RWPE2 (cell line): ENCODE measurements at regions not wholly inside any gene's neighbourhood (a gene's known extent, or its start where the extent isn't known, plus 50 kb on each side); places are given as distances from the start of the nearest gene placed in this dataset.

Experiments used
- ATAC-seq: fragments of 200-7000 bp; cut with Tn5 transposase; 3 replicates; pipeline ENCODE4 v1.9.1; 2021; ENCODE audit warnings: low read depth
- DNase-seq: peaks from one replicate; pipeline ENCODE4 v3.0.0-alpha.2; 2020; ENCODE audit warnings: low spot score
- H3K27ac ChIP-seq: fragments of 450-650 bp; 2 replicates; pipeline ENCODE4 v1.5.1; 2017; ENCODE audit warnings: mild to moderate bottlenecking; ENCODE audit not compliant: poor library complexity, severe bottlenecking
- H3K27me3 ChIP-seq: fragments of 250-450 bp; sonication (Bioruptor Pico); 2 replicates; pipeline ENCODE4 v1.5.1; 2021; ENCODE audit warnings: mild to moderate bottlenecking, moderate library complexity; ENCODE audit not compliant: insufficient read depth, poor library complexity, severe bottlenecking
- H3K36me3 ChIP-seq: fragments of 250-450 bp; sonication (Bioruptor Pico); 2 replicates; pipeline ENCODE4 v1.5.1; 2020; ENCODE audit warnings: low read depth, mild to moderate bottlenecking, moderate library complexity
- H3K4me1 ChIP-seq: fragments of 250-450 bp; sonication (Bioruptor Pico); 2 replicates; pipeline ENCODE4 v1.5.1; 2021; ENCODE audit warnings: mild to moderate bottlenecking, moderate library complexity; ENCODE audit not compliant: insufficient read depth, poor library complexity, severe bottlenecking
- H3K4me3 ChIP-seq: fragments of 250-450 bp; sonication (Bioruptor Pico); 2 replicates; pipeline ENCODE4 v1.5.1; 2021; ENCODE audit warnings: mild to moderate bottlenecking, moderate library complexity; ENCODE audit not compliant: severe bottlenecking
- H3K9me3 ChIP-seq: fragments of 250-450 bp; sonication (Bioruptor Pico); 2 replicates; pipeline ENCODE4 v1.5.1; 2021; ENCODE audit warnings: mild to moderate bottlenecking, moderate library complexity; ENCODE audit not compliant: severe bottlenecking
- TF ChIP-seq, protein P1 (sequence below): fragments of 450-650 bp; IDR thresholded peaks from one replicate; pipeline ENCODE4 v1.5.1; 2017; ENCODE audit warnings: mild to moderate bottlenecking, moderate library complexity; ENCODE audit not compliant: poor library complexity, severe bottlenecking

DNA sequence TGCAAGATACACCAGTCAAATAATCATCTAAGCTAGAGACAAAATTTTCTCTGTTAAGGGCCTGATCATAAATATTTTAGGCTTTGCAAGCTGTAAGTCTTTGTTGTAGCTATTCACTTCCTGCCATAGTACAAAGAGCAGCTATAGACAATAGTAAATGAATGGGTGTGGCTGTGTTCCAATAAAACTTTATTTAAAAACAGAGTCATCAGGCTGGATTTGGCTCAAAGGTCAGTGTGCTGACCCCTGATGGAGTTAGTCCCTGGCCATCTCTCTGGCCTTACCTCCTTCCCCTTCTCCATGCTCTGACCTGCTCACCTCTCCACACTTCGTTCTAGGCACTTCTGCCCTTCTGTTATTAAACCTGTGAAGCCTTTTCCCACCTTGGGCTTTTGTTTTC lies 86.0 kb downstream of the DRD1 start:
- Histone ChIP-seq H3K9me3 (no peaks in the 10 kb centered on the region), H3K4me1 (no peaks in the 10 kb centered on the region), H3K27ac (no peak overlapping the region), H3K4me3 (no peak overlapping the region), H3K27me3 (no peaks in the 10 kb centered on the region), H3K36me3 (no peaks in the 10 kb centered on the region)
- DNase-seq (no peak), ATAC-seq (no peak)
- TF ChIP-seq, protein P1, sequence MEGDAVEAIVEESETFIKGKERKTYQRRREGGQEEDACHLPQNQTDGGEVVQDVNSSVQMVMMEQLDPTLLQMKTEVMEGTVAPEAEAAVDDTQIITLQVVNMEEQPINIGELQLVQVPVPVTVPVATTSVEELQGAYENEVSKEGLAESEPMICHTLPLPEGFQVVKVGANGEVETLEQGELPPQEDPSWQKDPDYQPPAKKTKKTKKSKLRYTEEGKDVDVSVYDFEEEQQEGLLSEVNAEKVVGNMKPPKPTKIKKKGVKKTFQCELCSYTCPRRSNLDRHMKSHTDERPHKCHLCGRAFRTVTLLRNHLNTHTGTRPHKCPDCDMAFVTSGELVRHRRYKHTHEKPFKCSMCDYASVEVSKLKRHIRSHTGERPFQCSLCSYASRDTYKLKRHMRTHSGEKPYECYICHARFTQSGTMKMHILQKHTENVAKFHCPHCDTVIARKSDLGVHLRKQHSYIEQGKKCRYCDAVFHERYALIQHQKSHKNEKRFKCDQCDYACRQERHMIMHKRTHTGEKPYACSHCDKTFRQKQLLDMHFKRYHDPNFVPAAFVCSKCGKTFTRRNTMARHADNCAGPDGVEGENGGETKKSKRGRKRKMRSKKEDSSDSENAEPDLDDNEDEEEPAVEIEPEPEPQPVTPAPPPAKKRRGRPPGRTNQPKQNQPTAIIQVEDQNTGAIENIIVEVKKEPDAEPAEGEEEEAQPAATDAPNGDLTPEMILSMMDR: no peak

DNA sequence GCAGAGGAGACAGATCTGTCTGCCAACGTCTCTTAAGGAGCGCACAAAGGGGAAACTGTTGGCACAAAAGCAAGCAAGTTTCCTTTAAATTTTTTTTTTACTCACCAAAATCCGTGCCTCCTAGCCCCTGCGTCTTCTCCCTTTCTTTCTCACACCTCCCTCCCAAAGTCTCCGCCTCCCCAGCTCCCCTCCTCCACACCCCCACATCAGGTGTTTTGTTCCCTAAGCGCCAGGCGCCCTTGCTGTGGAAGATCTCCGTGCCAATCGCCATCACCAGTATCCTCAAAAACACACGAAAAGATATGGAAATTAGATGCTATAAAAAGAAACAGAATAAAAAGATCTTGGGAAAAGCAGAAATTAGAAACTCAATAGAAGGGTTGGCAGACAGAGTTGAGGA lies 87.6 kb downstream of the DRD1 start:
- DNase-seq (no peak), ATAC-seq (no peak)
- H3K36me3 ChIP-seq: no peaks in the 10 kb centered on the region
- no peaks in the 10 kb centered on the region for H3K4me1 ChIP-seq
- H3K27me3 ChIP-seq: no peaks in the 10 kb centered on the region
- TF ChIP-seq, protein P1: no peak
- H3K27ac ChIP-seq: no peak overlapping the region
- no peak overlapping the region for H3K4me3 ChIP-seq
- H3K9me3 ChIP-seq: no peaks in the 10 kb centered on the region

DNA sequence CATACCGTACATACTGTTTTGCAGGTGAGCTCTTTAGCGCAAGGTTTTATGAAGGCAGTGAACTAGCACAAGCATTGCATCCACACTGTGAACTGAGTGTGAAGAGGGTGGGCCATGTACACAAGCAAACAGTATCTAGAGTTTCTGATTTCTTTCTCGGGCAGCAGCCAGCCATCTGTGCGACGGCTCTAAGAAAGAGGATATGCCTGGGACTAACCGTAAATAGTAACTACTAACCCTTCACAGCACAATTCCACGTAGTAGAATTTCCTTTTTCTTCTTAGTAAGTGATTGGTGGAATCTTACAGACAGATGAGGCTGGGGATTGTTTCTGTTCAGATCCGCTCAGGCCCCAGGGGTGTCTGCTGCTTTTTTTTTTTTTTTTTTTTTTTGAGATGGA lies 89.0 kb downstream of the DRD1 start:
- TF ChIP-seq, protein P1: no peak
- no peak overlapping the region for H3K4me3 ChIP-seq
- no peak for ATAC-seq
- no peak overlapping the region for H3K27ac ChIP-seq
- no peaks in the 10 kb centered on the region for H3K36me3 ChIP-seq
- no peak for DNase-seq
- H3K4me1 ChIP-seq: no peaks in the 10 kb centered on the region
- H3K27me3 ChIP-seq: no peaks in the 10 kb centered on the region
- no peaks in the 10 kb centered on the region for H3K9me3 ChIP-seq

DNA sequence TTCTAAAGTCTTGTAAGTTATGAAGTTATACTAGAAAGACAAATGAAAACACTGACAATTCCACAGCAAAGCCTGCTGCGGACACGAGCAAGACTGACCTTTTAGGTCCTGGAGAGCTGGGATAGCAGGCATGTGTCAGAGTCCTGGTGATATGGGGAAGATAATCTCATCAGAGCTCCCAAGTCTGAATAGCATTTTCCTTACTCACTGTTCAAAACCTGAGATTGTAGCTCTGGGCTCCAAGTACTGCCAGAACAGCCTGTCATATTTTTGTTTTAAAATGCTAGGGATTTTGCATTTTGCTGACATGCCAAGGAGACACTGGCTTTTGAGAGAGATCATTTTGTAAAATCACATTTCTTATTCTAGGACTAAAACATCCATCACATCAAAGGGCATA lies 90.1 kb downstream of the DRD1 start:
- TF ChIP-seq, protein P1: no peak
- Histone ChIP-seq H3K4me1 (no peaks in the 10 kb centered on the region), H3K27me3 (no peaks in the 10 kb centered on the region), H3K9me3 (no peaks in the 10 kb centered on the region), H3K36me3 (no peaks in the 10 kb centered on the region), H3K4me3 (no peak overlapping the region), H3K27ac (no peak overlapping the region)
- DNase-seq (no peak), ATAC-seq (no peak)

DNA sequence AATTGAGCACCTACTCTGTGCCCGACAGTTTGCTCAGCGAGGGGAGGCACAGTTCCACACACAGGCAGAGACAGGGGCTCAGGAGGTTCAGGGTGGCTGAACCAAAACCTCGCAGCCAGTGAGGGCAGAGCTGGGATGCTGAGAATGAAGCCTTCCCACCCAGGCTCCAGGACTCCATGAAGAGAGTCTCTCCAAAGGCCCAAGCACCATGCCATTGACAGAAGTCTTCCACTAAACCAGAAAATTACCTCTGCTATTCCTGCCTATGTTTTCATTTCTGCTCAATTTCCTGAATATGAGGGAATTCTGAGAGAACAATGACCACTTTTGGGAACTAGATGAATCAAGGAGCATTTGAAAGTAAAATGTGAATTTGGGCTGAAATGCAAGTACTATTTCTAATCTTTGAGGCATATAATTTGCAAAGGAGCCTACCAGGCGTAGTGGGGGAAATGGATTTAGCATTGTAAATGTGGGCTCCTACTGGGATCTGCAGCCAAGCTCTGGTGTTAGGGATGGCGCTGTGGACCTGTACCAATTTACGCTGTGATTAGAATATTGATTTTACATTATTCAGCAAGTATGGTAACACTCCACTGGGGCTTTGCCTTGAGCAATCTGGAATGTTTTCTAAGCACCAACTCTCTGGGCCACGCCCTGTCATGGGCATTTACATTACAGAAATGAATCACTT lies 91.9 kb downstream of the DRD1 start:
- ATAC-seq (no peak; the same call in 2 of the 3 replicates), DNase-seq (no peak)
- Histone ChIP-seq H3K4me1 (peaks cover 6% of the 10 kb centered on the region), H3K27me3 (no peaks in the 10 kb centered on the region), H3K4me3 (no peak overlapping the region), H3K27ac (no peak overlapping the region), H3K9me3 (no peaks in the 10 kb centered on the region), H3K36me3 (no peaks in the 10 kb centered on the region)
- TF ChIP-seq, protein P1: no peak
